CD8-positive, alpha-beta memory T cell (primary cell): ENCODE measurements at regions not wholly inside any gene's neighbourhood (a gene's known extent, or its start where the extent isn't known, plus 50 kb on each side); places are given as distances from the start of the nearest gene placed in this dataset.

ENCODE experiments used
- CTCF ChIA-PET: fragments of 350-600 bp; sonication (Branson Sonifier 250); formaldehyde crosslinking; loops from one replicate; lab custom pipeline; 2021; ENCODE audit warnings: antibody characterized with exemption; lab: Charles Lee
- POLR2A ChIA-PET: fragments of 350-600 bp; sonication (Branson Sonifier 250); formaldehyde crosslinking; loops from one replicate; lab custom pipeline; 2021; ENCODE audit warnings: antibody characterized with exemption; lab: Charles Lee
- DNase-seq, 5 donors: peaks; one replicate each; pipeline versions ENCODE4 v3.0.0 to v3.0.0-alpha.2; 2020 to 2022; ENCODE audit warnings: mixed read lengths in 1 of 5
- H3K27ac ChIP-seq: one replicate; pipeline ENCODE4 v1.7.0; 2013; ENCODE audit warnings: low read depth, mild to moderate bottlenecking, low read length, moderate library complexity
- H3K27me3 ChIP-seq: 2 replicates; pipeline ENCODE4 v1.7.0; 2013; ENCODE audit warnings: low read length, mild to moderate bottlenecking; ENCODE audit not compliant: insufficient read depth, poor library complexity, severe bottlenecking
- H3K36me3 ChIP-seq: 2 replicates; pipeline ENCODE4 v1.7.0; 2013; ENCODE audit warnings: mild to moderate bottlenecking, low read length, moderate library complexity; ENCODE audit not compliant: insufficient read depth
- H3K4me1 ChIP-seq: 2 replicates; pipeline ENCODE4 v1.7.0; 2013; ENCODE audit warnings: mild to moderate bottlenecking, low read length, moderate library complexity; ENCODE audit not compliant: insufficient read depth
- H3K4me3 ChIP-seq: 2 replicates; pipeline ENCODE4 v1.7.0; 2013; ENCODE audit warnings: mild to moderate bottlenecking, low read length
- H3K9me3 ChIP-seq: 2 replicates; pipeline ENCODE4 v1.7.0; 2013; ENCODE audit warnings: mild to moderate bottlenecking, low read length
- H3K27ac Mint-ChIP-seq, 8 donors: one replicate each; pipeline ENCODE4 v1.8.0; 2020 to 2021; ENCODE audit warnings: mixed read lengths in 8 of 8, mild to moderate bottlenecking in 6 of 8, inconsistent platforms in 3 of 8, moderate library complexity in 3 of 8
- H3K27me3 Mint-ChIP-seq, 2 donors: one replicate each; pipeline ENCODE4 v1.8.0; 2020 to 2021; ENCODE audit warnings: mixed read lengths in 2 of 2, mild to moderate bottlenecking in 1 of 2, moderate library complexity in 1 of 2
- H3K36me3 Mint-ChIP-seq, 3 donors: one replicate each; pipeline ENCODE4 v1.8.0; 2020 to 2021; ENCODE audit warnings: mixed read lengths in 3 of 3, inconsistent platforms in 1 of 3, mild to moderate bottlenecking in 1 of 3
- H3K4me1 Mint-ChIP-seq, 3 donors: one replicate each; pipeline ENCODE4 v1.8.0; 2020 to 2021; ENCODE audit warnings: mixed read lengths in 3 of 3, inconsistent platforms in 1 of 3, mild to moderate bottlenecking in 1 of 3
- H3K4me3 Mint-ChIP-seq, 7 donors: one replicate each; pipeline ENCODE4 v1.8.0; 2020 to 2021; ENCODE audit warnings: mixed read lengths in 7 of 7, mild to moderate bottlenecking in 6 of 7, moderate library complexity in 4 of 7, inconsistent platforms in 2 of 7
- H3K9me3 Mint-ChIP-seq, 5 donors: one replicate each; pipeline ENCODE4 v1.8.0; 2020 to 2022; ENCODE audit warnings: mixed read lengths in 5 of 5, mild to moderate bottlenecking in 3 of 5, moderate library complexity in 2 of 5, inconsistent platforms in 1 of 5

DNA sequence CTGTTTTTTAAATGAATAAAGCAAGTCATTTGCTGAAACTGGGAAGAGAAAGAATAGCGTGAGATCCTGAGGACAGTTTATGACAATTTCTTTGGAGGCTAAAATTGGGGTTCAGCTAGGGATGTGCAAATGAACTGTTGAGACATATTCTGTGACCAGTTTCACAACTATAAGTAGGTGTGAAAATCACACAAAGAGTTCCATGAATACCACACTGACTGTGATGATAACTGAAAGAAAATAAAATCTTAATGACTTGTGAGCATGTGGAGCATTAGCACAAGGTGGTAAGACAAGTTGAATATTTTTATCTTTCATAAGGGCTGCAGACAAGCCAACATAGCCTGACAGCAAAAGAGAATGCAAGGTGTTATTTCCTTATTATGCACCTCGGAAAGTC lies 61.1 kb upstream of the PDGFD start:
- Mint-ChIP-seq H3K27me3 (no peaks in the 10 kb centered on the region), H3K9me3 (peaks cover 0 to 5% (median 0%) of the 10 kb centered on the region in 5 donors), H3K4me3 (no peak overlapping the region), H3K36me3 (no peaks in the 10 kb centered on the region), H3K4me1 (no peaks in the 10 kb centered on the region), H3K27ac (no peak overlapping the region)
- no peaks in the 10 kb centered on the region for H3K9me3 ChIP-seq
- H3K36me3 ChIP-seq: no peaks in the 10 kb centered on the region
- no peak overlapping the region for H3K4me3 ChIP-seq
- H3K27ac ChIP-seq: no peak overlapping the region
- H3K4me1 ChIP-seq: no peaks in the 10 kb centered on the region
- DNase-seq: no peak
- ChIA-PET POLR2A (no interaction called here), CTCF (no interaction called here)
- H3K27me3 ChIP-seq: no peaks in the 10 kb centered on the region

DNA sequence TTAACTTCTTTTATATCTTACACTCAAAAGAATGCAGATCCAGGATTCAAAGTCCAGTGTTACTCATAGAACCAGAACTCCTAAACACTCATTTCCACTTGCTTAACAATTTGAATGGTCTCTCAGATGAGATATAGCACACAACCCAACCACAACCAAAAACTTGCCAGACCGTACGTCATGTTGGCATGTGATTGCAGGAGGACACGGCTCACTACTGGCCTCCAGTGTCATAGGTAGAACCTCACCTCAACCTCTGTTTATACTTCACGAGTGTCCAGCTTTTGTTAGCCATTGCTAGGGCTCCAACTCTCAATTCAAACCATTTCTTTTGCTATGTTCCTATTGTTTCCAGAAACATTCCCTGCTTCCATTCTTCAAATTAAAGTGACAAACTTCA lies 58.5 kb upstream of the PDGFD start:
- DNase-seq: no peak
- H3K36me3 Mint-ChIP-seq: no peaks in the 10 kb centered on the region
- Histone ChIP-seq H3K4me1 (no peaks in the 10 kb centered on the region), H3K9me3 (no peaks in the 10 kb centered on the region), H3K36me3 (no peaks in the 10 kb centered on the region), H3K27me3 (no peaks in the 10 kb centered on the region), H3K4me3 (no peak overlapping the region), H3K27ac (no peak overlapping the region)
- POLR2A ChIA-PET: no interaction called here
- no peak overlapping the region for H3K4me3 Mint-ChIP-seq
- H3K27me3 Mint-ChIP-seq: no peaks in the 10 kb centered on the region
- CTCF ChIA-PET: no interaction called here
- H3K27ac Mint-ChIP-seq: peak overlapping the region in 1 of 8 donors; percentile 47
- H3K4me1 Mint-ChIP-seq: no peaks in the 10 kb centered on the region
- peaks cover 0 to 13% (median 0%) of the 10 kb centered on the region in 5 donors for H3K9me3 Mint-ChIP-seq

DNA sequence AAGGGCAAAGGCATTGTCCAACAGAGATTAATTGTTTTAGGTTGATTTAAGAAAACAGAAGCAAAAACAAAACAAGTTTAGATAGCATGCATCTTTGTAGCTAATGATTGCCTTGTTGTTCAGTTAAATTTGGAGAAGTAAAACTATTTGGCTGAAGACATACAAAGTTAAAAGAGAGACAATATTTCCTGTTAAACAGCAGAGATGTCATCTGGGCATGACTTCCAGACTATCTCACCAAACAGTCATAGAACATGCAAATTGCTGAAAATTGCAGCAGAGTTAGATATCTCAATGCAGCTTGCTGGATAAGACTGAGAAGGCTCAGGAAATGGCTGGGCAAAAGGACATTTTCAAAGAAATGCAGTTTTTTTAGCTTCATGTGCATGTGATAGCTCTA lies 57.5 kb upstream of the PDGFD start:
- Histone ChIP-seq H3K4me1 (no peaks in the 10 kb centered on the region), H3K36me3 (no peaks in the 10 kb centered on the region), H3K4me3 (no peak overlapping the region), H3K27ac (no peak overlapping the region), H3K27me3 (no peaks in the 10 kb centered on the region), H3K9me3 (no peaks in the 10 kb centered on the region)
- H3K27me3 Mint-ChIP-seq: no peaks in the 10 kb centered on the region
- peaks cover 0 to 23% (median 5%) of the 10 kb centered on the region in 5 donors for H3K9me3 Mint-ChIP-seq
- H3K36me3 Mint-ChIP-seq: no peaks in the 10 kb centered on the region
- no peak overlapping the region for H3K27ac Mint-ChIP-seq
- POLR2A ChIA-PET: no interaction called here
- CTCF ChIA-PET: no interaction called here
- no peak for DNase-seq
- H3K4me3 Mint-ChIP-seq: no peak overlapping the region
- H3K4me1 Mint-ChIP-seq: no peaks in the 10 kb centered on the region

DNA sequence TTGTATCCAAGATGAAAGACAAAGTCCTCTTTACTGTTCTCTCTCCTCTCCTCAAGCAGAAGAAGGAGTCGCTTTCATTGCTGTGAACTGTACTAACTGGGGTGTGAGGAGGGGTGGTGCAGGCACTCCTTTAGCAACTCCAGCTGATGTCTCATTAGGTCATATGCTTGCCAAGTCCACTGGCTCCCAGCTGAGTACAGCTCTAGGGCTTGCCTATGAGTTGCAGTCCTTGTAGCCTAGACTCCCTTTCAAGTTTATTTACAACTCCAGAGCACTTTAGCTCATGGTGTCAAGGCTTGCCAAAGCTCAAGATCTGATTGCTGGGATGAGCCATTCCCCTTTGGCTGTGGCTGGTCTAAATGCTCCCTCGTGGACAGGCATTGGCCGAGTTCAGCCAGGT lies 55.1 kb upstream of the PDGFD start:
- CTCF ChIA-PET: no interaction called here
- no peaks in the 10 kb centered on the region for H3K36me3 ChIP-seq
- no peak overlapping the region for H3K4me3 Mint-ChIP-seq
- H3K9me3 ChIP-seq: no peaks in the 10 kb centered on the region
- H3K27ac ChIP-seq: no peak overlapping the region
- no peaks in the 10 kb centered on the region for H3K36me3 Mint-ChIP-seq
- H3K9me3 Mint-ChIP-seq: peaks cover 0 to 31% (median 8%) of the 10 kb centered on the region in 5 donors
- no peaks in the 10 kb centered on the region for H3K4me1 ChIP-seq
- no peaks in the 10 kb centered on the region for H3K4me1 Mint-ChIP-seq
- no peaks in the 10 kb centered on the region for H3K27me3 ChIP-seq
- no peak overlapping the region for H3K4me3 ChIP-seq
- H3K27me3 Mint-ChIP-seq: no peaks in the 10 kb centered on the region
- POLR2A ChIA-PET: no interaction called here
- no peak overlapping the region for H3K27ac Mint-ChIP-seq
- DNase-seq: no peak

DNA sequence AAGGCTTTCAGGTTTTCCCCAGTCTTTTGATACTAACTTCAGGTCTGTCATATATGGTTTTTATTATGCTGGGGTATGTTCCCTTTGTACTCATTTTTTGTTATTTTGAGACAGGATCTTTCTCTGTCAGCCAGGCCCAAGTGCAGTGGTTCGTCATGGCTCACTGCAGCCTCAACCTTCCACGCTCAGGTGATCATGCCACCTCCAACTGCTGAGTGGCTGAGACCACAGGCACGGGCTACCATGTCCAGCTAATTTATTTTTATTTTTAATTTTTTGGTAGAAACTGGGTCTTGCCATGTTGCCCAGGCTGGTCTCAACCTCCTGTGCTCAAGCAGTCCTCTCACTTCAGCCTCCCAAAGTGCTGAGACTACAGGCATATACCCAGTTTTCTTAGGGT lies 50.6 kb upstream of the PDGFD start:
- CTCF ChIA-PET: no interaction called here
- H3K4me3 Mint-ChIP-seq: no peak overlapping the region
- H3K27ac Mint-ChIP-seq: no peak overlapping the region
- H3K9me3 Mint-ChIP-seq: peaks cover 0 to 38% (median 8%) of the 10 kb centered on the region in 5 donors
- Histone ChIP-seq H3K9me3 (no peaks in the 10 kb centered on the region), H3K27me3 (no peaks in the 10 kb centered on the region), H3K4me1 (no peaks in the 10 kb centered on the region), H3K27ac (no peak overlapping the region), H3K36me3 (no peaks in the 10 kb centered on the region), H3K4me3 (no peak overlapping the region)
- no peaks in the 10 kb centered on the region for H3K4me1 Mint-ChIP-seq
- POLR2A ChIA-PET: no interaction called here
- peaks cover 0 to 1% of the 10 kb centered on the region in 2 donors for H3K27me3 Mint-ChIP-seq
- H3K36me3 Mint-ChIP-seq: no peaks in the 10 kb centered on the region
- no peak for DNase-seq
